ENCODE measurements at regions not wholly inside any gene's neighbourhood (a gene's known extent, or its start where the extent isn't known, plus 50 kb on each side); places are given as distances from the start of the nearest gene placed in this dataset.

GRCh38 chr6:11329726-11330412, 97.4 kb upstream of the NEDD9 start:
- no peak overlapping the region for H2AK9ac ChIP-seq (replicated peaks; ENCODE audit: low read depth, low read length, poor library complexity)

More at GRCh38 chr6:11329726-11330412, 97.4 kb upstream of the NEDD9 start:
- Histone ChIP-seq H3K9ac (ENCODE audit: low read depth, low read length) (no peak overlapping the region), H3K4me1 (ENCODE audit: control insufficient read depth, insufficient read depth, low read length) (peaks cover 8% of the 10 kb centered on the region), H3K27me3 (ENCODE audit: control insufficient read depth, insufficient read depth, low read length) (no peaks in the 10 kb centered on the region; the same call in 1 of the 2 replicates), H3K23ac (ENCODE audit: low read depth, low read length) (no peak overlapping the region), H4K5ac (ENCODE audit: low read depth, low read length) (no peak overlapping the region), H3K27ac (ENCODE audit: insufficient read depth, low read length) (no peak overlapping the region), H2BK15ac (ENCODE audit: low read depth, low read length) (no peak overlapping the region), H3K14ac (replicated peaks; ENCODE audit: low read depth, low read length) (no peak overlapping the region), H2AK5ac (ENCODE audit: low read depth, low read length) (no peak overlapping the region), H3K4ac (ENCODE audit: low read depth, low read length) (no peak overlapping the region), H2BK20ac (ENCODE audit: low read depth, low read length) (no peak overlapping the region), H3K9me3 (ENCODE audit: control insufficient read depth, insufficient read depth, low read length) (no peaks in the 10 kb centered on the region), H3K36me3 (ENCODE audit: control insufficient read depth, insufficient read depth, low read length) (no peaks in the 10 kb centered on the region), H4K20me1 (ENCODE audit: insufficient read depth, low read length) (no peaks in the 10 kb centered on the region), H4K8ac (ENCODE audit: low read depth in 2 of 2, low read length in 2 of 2) (no peak overlapping the region), H2BK5ac (ENCODE audit: low read depth, low read length, poor library complexity, severe bottlenecking) (no peak overlapping the region), H2BK120ac (ENCODE audit: low read depth, low read length) (no peak overlapping the region), H3K9me1 (ENCODE audit: insufficient read depth, low read length) (peaks cover 2% of the 10 kb centered on the region; the same call in 1 of the 2 replicates), H3K4me2 (ENCODE audit: low read depth, low read length) (no peak overlapping the region), H4K91ac (ENCODE audit: insufficient read depth, low read depth, low read length) (no peak overlapping the region; the same call in 1 of the 2 replicates), H3K56ac (ENCODE audit: extremely low read depth, insufficient read depth, low read length) (no peak overlapping the region), H3K79me1 (ENCODE audit: low read depth in 1 of 2, low read length in 2 of 2) (no peaks in the 10 kb centered on the region), H3K4me3 (ENCODE audit: insufficient read depth, low read depth, low read length) (no peak overlapping the region), H2AFZ (replicated peaks; ENCODE audit: low read length, poor library complexity) (no peak overlapping the region), H3K18ac (ENCODE audit: low read depth, low read length) (no peak overlapping the region)
- no peak for DNase-seq
- CTCF ChIA-PET: no interaction called here
- intact Hi-C loops (cut with micrococcal nuclease): loop anchor here (5.0 kb wide), 1 partner anchor 162 kb away; no protein-coding TSS in a partner anchor
- WGBS, 2 experiments (ENCODE audit: extremely low coverage in 2 of 2, insufficient read length in 1 of 2): 45% methylated on average over 2 of the region's 10 CpGs; no CpG with 5 or more reads in 1 of the 2 experiments
- no peak for TF ChIP-seq RFX5 (IDR thresholded peaks at IDR 0.05; ENCODE audit: low read depth, low read length)
- no peak for TF ChIP-seq MAFK (IDR thresholded peaks at IDR 0.05; ENCODE audit: low read depth, low read length)
- TF ChIP-seq BHLHE40 (IDR thresholded peaks at IDR 0.05; ENCODE audit: low read depth, low read length): no peak
- no peak for TF ChIP-seq MXI1 (IDR thresholded peaks at IDR 0.05; ENCODE audit: borderline replicate concordance, low read depth, low read length)
- no peak for TF ChIP-seq POLR2A (IDR thresholded peaks at IDR 0.05; ENCODE audit: low read depth, low read length)
- no peak for TF ChIP-seq RAD21 (IDR thresholded peaks at IDR 0.05; ENCODE audit: low read length)
- TF ChIP-seq FOS (IDR thresholded peaks at IDR 0.05; ENCODE audit: low read depth, low read length): no peak
- TF ChIP-seq CEBPB (IDR thresholded peaks at IDR 0.05; ENCODE audit: low read depth, low read length): no peak
- no peak for TF ChIP-seq USF2 (IDR thresholded peaks at IDR 0.05; ENCODE audit: low read depth, low read length)
- TF ChIP-seq CHD1 (IDR thresholded peaks at IDR 0.05; ENCODE audit: low read depth, low read length): no peak
- TF ChIP-seq MAZ (IDR thresholded peaks at IDR 0.05; ENCODE audit: borderline replicate concordance, low read depth, low read length): no peak
- no peak for TF ChIP-seq CTCF (conservative IDR thresholded peaks at IDR 0.05; ENCODE audit: low read depth, low read length)
- no peak for TF ChIP-seq RCOR1 (IDR thresholded peaks at IDR 0.05; ENCODE audit: insufficient replicate concordance, low read length)
- TF ChIP-seq NFE2L2 (IDR thresholded peaks at IDR 0.05; ENCODE audit: low read depth, low read length): no peak
- TF ChIP-seq SMC3 (IDR thresholded peaks at IDR 0.05; ENCODE audit: low read depth, low read length): no peak
- TF ChIP-seq ELK1 (IDR thresholded peaks at IDR 0.05; ENCODE audit: borderline replicate concordance, low read depth, low read length): no peak
- BruUV-seq (replicated peaks): no TSS peak
- in situ Hi-C loops (cut with MboI; ENCODE audit: low sequenced_read_pairs): no loop called here
- POLR2A ChIA-PET (ENCODE audit: unreplicated experiment): no interaction called here
- dilution Hi-C loops (cut with HindIII; ENCODE audit: low sequenced_read_pairs, unreplicated experiment): no loop called here
- no peak for ATAC-seq (ENCODE audit: low read depth)
